GM21717 (cell line): ENCODE measurements at regions not wholly inside any gene's neighbourhood (a gene's known extent, or its start where the extent isn't known, plus 50 kb on each side); places are given as distances from the start of the nearest gene placed in this dataset.

Experiments used
- ATAC-seq: cut with Tn5 transposase; IDR thresholded peaks from one replicate; pipeline ENCODE4 v1.9.1; 2021; ENCODE audit warnings: mild to moderate bottlenecking, moderate library complexity; ENCODE audit not compliant: unreplicated experiment

DNA sequence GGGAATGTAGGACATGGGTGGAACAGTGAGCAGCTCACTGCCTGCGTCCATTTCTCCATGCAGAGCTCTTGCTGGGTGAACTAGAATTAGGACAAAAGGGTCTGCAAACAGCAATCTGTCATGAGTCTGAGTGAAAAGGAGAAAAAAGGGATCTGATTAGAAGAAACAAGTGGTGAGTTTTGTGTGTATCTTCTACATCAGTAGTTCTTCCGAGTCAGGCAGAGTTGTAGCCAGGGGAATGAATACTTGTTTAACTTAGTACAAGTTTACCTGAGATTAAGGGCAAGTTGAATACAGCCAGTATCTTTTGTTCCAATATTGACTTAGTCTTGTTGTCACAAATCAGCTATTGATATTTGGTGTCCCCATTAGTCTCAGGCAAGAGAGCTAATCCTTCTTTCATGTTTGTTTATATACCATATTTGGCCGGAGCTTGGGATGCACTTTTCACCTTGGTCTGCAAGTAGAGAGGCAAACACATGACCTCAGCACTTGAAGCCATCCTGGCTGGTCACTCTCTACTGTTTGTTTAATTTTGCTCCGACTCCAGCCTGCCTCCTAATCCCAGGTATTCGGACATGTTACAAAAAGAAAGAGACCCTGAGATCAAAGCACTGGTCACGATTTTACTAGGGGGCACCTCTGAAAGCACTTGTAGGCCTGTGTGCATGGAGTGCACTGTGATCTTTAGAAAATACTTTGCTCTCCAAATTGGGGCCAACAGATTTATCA, 211.0 kb upstream of the NT5C1B start:
- no peak for ATAC-seq

DNA sequence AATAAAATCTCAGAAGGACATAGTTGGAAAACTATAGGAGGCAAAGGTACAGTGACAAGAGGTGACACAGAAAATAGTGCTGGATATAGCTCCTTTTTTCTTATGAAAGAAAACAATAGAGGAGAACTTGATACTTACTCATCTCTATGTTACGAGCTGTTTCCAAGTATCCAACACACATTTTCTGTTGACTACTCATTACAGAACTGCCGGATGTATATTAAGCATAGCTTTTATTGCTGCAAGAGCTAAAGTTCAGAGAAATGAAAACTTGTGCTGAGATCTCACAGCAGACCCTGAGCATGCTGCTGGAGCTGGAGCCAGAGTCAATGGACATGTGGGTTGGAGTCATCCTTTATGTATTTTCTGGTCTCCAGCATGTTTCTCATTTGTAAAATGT, 210.0 kb upstream of the NT5C1B start:
- no peak for ATAC-seq

DNA sequence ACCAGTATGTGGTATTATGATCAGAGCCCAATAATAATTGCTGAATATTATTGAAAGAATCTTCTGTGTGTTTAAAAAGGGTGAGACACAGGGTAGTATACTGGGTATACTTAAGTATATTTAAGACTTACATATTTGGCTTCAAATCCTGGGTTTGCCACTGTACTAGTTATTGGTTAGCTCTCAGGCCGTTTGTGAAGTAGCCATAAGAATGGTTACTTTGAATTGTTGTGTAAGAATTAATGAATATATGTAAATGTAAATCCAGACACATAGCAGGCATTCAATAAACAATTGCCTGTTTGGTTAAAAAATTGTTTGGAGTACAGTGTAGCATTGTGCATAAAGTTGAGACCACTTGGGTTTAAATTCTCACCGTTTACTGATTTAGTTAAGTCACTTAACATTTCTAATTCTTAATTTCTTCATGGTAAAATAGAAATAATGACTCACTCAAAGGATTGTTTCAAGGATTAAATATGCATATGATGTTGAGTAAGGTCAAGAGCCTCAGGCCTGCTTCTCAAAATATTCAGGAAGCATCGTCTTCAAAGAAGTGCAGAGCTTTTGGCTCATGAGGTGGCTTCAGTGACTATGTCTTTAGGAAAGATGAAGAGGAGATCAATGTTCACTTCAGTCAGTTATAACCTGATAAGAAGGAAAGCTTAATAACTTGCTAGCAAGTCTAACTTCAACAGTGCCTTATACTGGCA, 207.9 kb upstream of the NT5C1B start:
- no peak for ATAC-seq

DNA sequence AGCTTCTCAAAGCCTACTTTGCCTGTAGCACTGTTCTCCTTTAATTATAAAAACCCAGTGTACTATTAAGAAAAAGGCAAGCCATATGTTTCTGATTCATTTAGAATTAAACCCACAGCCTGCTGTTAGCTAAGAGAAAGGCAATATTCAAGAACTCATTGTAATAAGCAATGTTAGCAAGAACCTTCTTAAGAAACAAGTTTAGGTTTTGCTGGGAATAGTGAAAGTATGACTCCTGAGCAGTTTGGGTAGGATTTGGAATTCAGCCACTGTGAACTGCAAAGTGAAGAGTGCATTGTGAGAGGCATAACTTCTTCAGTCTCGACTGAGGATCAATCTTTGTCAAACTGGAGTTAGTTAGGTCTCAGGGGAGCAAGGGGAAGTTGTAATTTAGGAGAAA, 206.5 kb upstream of the NT5C1B start:
- no peak for ATAC-seq

DNA sequence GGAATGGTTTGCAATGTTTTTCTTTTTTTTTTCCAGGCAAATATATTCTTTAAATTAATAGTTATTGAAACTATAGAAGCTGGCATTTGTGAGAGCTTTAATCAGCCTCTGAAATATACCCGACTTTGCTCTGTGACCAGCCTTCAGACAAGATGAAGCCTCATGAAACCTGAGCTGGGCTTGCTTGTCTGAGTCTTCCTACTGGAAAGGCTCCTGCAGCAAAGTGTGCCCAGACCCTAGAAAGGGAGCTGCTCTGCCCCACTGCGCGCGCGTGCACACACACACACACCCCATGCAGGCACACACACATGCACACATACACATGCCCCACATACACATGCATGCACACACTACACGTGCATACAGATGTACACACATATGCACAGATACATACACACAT, 203.3 kb upstream of the NT5C1B start:
- no peak for ATAC-seq

DNA sequence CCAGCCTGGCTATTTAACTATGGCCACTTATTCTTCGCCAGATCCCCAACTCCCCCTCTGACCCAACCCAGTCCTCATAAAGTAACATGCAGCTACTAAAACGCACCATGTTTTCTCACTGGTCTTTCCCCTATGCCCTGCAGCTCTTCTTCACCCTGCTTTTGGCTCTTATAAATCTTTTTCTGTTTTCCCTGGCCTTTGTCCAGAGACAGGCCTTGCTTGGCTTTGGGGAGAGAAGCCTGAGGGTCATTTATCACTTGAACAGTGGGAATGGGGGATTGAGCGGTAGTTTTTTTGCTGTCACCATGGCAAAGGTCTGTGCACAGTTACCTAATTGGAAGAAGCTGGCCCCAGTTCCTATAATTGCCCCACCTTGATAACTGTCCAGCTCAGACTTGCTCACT, 202.9 kb upstream of the NT5C1B start:
- ATAC-seq, result no peak

DNA sequence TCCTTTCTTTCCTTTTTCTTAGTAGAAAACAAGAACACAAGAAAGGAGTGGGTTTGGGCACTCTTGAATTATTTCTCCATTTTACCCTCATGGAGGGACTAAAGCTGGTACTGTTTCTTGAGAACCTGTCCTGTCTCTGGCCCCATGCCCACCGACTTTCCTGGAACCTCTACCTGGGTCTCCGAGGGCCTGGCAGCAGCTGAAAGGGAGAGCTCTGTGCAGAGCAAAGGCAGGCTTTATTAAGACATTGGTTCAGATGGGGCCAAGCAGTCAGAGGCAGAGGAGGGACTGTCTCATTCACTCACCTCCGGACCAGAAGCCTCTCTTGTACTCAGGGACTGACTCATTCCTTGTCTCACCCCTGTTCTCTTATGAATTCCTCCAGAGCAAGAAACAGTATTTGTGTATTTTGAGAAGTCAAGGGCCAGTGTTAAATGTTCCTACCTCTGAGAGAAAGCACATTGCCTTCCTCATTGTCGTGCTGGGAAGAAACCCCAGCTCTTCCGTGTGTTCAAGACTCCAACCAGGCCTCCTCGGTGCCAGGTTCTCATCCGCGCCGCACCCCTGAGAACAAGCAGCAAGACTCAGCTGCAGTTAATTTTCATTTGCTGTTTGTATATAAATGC, 201.9 kb upstream of the NT5C1B start:
- no peak for ATAC-seq

DNA sequence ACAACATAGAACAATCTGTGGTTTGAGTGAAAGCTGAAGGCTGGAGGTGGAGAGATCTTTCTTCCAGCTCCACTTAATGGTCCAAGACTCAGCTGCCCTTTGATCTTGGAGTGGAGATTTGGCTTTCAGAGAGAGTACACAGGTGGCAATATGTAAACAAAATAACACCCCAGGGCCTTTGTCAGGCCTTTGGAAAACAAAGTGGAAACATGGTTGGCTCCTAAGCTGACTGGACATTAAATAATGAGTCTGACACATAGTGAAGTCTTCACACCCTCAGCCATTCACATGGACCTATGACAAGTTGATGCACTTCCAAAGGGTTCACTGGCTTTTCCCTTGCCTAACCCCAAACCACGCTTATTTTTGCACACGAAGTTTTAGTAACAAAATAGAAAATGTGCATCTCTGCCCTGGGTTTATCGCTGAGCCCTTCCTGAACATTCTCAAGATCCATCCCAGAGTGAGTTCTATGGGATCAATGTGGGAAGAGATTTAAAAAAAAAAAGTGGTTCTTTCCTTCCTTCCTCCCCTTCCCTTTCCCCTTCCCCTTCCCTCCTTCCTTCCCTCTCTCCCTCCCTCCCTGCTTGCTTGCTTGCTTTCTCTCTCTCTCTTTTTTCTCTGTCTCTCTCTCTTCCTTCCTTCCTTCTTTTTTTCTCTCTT, 201.3 kb upstream of the NT5C1B start:
- ATAC-seq, result no peak

DNA sequence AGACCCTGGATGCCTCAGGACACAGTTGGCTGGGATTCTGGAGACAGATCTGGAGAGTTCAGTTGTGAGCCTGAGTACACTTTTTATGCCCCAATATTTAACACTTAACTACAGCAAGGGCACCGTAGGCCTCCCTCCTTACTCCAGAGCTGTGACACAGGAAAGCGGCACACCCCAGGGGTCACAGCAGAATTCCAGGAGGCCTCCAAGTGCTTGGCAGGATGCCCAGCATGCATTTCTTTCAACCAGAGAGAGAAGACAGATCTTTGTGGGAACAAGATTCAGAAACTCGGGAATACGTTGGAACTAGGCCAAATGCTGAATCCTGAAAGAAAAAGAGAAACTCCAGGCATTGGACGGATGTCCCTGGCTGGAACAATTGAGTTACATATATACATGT, 199.2 kb upstream of the NT5C1B start:
- ATAC-seq, result no peak

DNA sequence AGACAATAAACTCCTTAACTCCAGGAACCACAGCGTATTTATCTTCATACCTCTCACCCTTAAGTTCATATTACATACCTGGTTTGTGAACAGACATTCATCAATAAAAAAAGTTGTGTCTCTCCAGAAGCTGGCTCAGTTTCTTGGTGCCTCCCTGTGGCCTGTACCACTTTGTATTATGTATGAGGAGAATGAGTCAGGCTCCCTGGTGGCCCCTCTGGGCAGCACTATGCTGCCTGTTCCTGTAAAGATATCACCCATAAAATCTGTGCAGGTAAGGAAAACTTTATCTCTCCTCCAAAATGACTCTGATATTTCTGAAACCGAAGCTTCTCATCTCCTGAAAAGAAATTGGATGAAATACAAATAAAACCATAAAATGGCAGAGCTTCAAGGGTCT, 198.4 kb upstream of the NT5C1B start:
- ATAC-seq, result no peak

DNA sequence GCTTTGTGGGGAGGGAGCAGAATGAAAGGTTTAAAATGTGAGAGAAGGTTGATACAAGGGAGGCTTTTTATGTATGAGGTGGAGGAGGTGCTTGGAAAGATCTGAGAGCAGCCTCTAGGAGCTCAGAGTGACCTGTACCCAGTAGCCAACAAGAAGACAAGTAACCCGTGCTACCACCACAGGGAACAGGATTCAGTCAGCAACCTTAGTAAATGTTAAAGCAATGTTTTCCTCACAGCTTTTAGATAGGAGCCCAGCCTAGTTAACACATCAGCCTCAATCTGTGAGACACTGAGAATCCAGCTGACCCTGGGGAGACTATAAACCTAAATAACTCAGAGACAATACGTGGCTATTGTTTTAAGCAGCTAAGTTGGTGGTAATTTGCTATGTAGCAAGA, 194.9 kb upstream of the NT5C1B start:
- ATAC-seq, result no peak

DNA sequence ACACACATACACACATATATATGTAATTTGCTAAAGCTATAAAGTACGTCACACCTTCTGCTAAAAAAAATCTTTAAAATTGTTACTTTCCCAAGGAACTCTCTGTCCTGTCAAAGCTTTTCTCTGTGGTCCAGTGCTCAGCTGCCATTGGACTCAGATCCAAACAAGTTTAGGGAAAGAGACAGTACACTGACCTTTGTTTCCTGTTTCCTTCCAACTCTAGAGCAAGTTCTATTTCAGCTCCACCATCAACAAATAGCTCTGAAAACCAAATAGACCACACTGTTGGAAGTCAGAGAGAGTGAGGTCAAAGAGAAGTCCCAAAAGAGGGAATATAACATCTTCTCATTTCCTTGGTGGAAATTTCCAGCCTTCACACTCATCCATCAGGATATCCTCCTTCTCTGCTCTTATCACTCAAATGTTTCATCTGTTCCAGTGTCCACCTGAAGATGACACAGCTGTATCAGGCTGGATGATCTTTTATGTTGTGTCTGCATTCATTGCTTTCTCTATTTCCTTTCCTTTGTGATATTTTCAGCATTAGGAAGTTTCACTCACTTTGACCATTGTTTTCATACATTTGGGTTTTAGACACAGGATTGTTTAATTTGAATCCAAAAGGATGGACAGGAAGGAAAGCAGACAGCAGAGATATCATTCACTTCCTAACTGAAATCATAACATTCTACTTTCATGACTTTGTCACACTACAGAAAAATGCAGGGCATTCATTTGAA, 192.3 kb upstream of the NT5C1B start:
- ATAC-seq, result no peak

DNA sequence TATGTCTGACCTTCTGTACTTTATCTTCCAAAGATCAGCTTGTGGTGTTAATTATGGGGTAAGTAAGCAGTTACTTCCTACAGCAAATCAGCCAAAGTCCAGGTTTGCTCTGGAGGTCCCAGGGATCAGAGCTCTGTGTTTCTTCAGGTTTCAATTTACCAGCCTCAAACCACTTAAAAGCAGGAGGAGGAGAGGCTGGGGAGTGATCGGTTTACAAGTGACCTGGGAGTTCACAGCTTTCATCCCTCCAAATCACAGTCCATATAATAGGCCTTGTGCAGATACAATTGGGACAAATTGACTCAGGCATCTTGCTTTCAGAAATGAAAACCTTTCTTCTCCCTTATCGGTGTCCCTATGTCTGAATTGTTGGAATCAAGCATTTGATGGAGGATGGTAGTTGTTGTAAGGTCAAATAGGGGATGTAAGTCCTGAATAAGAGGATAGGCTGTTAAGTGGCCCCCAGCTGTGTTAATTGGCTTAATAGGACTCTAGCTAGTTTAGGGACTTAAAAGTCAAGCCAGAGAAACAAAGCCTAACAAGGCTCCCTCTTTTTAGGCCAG, 188.0 kb upstream of the NT5C1B start:
- no peak for ATAC-seq

DNA sequence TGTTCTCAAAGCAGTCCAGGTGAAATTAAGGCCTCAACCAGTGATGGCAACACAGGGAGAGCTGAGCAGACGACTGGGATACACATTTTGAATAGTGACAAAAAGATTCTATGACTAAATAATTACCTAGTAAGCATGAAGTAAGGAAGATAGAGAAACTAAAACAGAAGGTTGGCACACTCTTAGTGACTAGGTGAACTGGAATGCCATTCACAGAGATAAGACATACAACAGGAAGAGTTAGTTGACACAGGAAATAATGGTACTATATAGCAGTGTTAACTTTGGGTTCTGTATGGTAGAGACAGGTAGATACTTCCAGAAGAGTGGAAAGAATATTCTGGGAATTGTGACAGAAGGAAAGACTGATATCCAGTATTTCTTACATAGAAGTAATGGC, 181.8 kb upstream of the NT5C1B start:
- ATAC-seq, result no peak

DNA sequence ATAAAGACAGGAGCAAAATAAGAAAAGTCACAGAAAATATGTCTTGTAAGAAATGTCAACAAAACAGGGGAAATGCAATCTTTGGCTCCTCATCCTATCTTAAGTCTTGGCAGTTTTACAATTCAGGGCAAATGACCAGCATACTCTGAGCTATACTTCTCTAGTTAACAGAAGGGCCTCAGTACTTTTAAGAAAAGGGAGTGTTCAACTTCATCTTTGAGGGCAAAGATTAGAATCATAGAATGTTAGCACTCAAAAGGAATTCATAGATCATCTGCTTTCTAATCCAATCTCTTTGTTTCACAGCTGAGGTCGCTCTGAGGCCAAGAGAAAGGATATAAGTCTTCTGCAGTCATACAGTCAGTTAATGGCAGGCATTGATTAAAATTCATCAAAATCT, 174.0 kb upstream of the NT5C1B start:
- no peak for ATAC-seq

DNA sequence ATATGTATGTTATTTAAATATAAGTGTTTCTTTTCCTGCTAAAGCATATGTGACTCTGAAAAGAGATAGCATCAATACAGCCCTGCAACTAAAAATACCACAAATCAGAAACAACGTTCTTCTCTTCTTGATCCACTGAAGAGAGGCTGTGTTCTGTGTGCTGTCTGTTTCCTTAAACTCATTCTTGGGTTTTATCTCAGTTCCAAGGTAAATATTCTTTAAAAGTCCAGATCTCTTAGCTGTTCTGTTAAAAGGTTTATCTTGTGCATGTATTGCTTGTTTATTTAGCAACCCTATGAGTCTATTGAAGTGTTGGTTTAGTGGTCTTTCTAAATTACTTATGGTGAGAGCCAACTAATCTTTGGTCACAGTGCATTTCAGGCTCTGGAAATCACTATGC, 173.3 kb upstream of the NT5C1B start:
- no peak for ATAC-seq

DNA sequence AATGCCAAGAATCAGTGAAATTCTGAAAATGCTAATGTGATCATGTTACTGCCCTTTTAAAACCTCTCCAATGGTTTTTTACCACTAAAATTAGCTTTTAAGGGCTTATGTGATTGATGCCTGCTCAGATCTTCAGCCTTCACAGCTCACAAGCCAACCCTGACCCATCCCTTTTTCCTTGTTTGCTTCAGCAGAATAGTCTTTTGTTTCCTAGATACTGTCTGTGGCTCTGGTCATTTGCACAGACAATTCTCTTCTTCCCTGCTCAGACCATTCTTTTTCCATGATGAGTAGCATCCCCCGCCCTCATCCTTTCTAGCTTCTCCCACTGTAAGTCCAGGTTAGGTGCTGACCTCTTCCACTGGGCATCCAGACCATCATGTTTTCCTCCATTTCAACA, 164.9 kb upstream of the NT5C1B start:
- no peak for ATAC-seq

DNA sequence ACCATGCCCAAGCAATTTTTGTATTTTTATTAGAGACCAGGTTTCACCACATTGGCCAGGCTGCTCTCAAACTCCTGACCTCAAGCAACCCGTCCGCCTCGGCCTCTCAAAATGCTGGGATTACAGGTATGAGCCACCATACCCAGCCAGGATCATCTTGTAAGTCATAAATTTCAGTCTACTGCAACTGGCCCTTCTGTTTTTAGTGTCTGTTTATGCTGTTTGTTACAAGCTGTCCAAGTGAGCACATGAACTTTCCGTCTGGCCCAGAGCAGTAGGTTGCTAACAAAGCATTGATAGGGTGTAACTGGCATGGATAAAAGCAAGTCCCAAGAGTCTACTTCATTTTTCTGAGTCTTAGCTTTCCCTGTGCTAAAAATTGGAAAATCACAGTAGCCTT, 164.4 kb upstream of the NT5C1B start:
- no peak for ATAC-seq

DNA sequence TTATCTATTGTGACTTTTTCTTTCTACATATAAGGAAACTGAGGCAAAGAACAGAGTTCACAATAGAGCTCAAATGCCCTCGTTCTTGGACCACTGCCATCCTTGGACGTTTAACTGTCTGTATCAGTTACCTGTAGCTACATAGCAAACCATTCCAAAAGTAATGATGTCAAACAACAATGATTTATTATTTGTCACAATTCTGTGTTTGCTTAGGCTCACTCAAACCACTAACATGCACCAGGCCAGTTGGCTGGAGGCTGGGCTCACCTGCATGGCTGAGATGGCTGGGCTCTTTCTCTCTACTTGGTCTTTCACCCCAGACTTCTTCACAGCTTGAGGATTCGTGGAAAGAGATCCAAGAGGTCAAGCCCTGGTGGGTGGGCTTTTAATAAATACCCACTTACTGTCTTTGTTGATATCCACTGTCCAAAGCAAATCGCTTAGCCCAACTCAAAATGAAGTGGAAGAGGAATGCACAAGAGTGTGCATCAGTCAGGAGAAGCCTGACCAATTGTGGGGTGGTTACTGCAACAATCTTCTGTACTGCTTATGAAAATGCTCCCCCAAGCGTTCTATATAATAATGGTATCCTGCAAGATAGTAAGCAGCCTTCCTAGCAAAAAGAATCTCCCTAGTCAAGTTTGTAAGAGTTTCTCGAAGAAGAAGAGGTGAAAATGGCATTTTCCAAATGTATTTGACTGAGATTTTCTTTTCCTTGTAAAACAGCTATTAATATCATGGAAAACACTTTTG, 163.5 kb upstream of the NT5C1B start:
- no peak for ATAC-seq

DNA sequence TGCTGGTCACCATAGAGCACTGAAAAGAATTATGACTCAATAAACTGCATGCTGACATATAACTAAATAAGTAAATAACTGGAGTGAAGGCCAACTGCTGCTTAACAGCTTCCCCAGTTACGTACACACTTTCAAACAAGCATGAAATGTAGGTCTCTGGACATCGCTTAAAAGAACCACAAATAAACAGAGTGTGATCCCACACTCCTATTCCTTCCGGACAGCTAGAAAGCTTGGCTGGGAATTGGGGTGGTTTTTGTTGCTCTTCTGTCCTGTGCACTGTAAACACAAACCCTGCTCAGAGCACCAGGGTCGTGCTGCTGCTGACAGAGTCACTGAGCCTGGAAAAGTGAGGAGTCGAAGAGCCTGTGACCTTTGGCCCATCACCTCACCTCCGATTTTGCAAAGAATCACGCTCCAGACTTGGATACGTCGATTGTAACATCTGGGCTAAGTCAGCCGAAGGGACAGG, 162.7 kb upstream of the NT5C1B start:
- no peak for ATAC-seq
